ENCODE measurements at regions not wholly inside any gene's neighbourhood (a gene's known extent, or its start where the extent isn't known, plus 50 kb on each side); places are given as distances from the start of the nearest gene placed in this dataset.

- TF ChIP-seq CTCF (IDR thresholded peaks at IDR 0.05) (no peak), POLR2AphosphoS5 (IDR thresholded peaks at IDR 0.05) (no peak)
Measured at GRCh38 chr2:212891580-212891979, 259.8 kb downstream of the IKZF2 start.

Measured in prostate gland (tissue), 2 donors.